Globus pallidus (tissue), 1 donor: ENCODE measurements at regions not wholly inside any gene's neighbourhood (a gene's known extent, or its start where the extent isn't known, plus 50 kb on each side); places are given as distances from the start of the nearest gene placed in this dataset.
"Not testable (repeated sequence)": the region's sequence is repeated elsewhere in the genome, so short reads cannot be mapped to it uniquely, and the experiment has no call there.

Experiments used
- DNase-seq: peaks from one replicate; pipeline ENCODE4 v3.0.0-alpha.2; 2015; ENCODE audit warnings: low spot score

GRCh38 chr14:89564989-89565388 is 148.0 kb upstream of the FOXN3 start:
- DNase-seq: no peak

GRCh38 chr14:89564286-89564957 is 147.4 kb upstream of the FOXN3 start:
- DNase-seq: no peak

GRCh38 chr14:89563471-89563870 is 146.4 kb upstream of the FOXN3 start:
- DNase-seq: no peak

GRCh38 chr14:89551955-89552354 is 134.9 kb upstream of the FOXN3 start:
- DNase-seq: no peak

GRCh38 chr14:89551432-89551831 is 134.4 kb upstream of the FOXN3 start:
- DNase-seq: no peak

- DNase-seq: peak; percentile 47
Measured at GRCh38 chr14:89550821-89551220, 133.8 kb upstream of the FOXN3 start.

GRCh38 chr14:89549381-89550125 is 132.5 kb upstream of the FOXN3 start:
- no peak for DNase-seq

- DNase-seq: not testable (repeated sequence)
Measured at GRCh38 chr14:89547047-89547446, 130.0 kb upstream of the FOXN3 start.

GRCh38 chr14:89544636-89545301 is 127.7 kb upstream of the FOXN3 start:
- no peak for DNase-seq

GRCh38 chr14:89543425-89543790 is 126.4 kb upstream of the FOXN3 start:
- peak; percentile 60 for DNase-seq

GRCh38 chr14:89542786-89543424 is 125.9 kb upstream of the FOXN3 start:
- DNase-seq: no peak

- DNase-seq: no peak
Measured at GRCh38 chr14:89540830-89541470, 123.9 kb upstream of the FOXN3 start.

- no peak for DNase-seq
Measured at GRCh38 chr14:89540009-89540829, 123.2 kb upstream of the FOXN3 start.

- DNase-seq: no peak
Measured at GRCh38 chr14:89537911-89538310, 120.9 kb upstream of the FOXN3 start.

- no peak for DNase-seq
Measured at GRCh38 chr14:89534902-89535685, 118.1 kb upstream of the FOXN3 start.

- no peak for DNase-seq
Measured at GRCh38 chr14:89533766-89534165, 116.7 kb upstream of the FOXN3 start.

- no peak for DNase-seq
Measured at GRCh38 chr14:89533136-89533535, 116.1 kb upstream of the FOXN3 start.

- no peak for DNase-seq
Measured at GRCh38 chr14:89531661-89532335, 114.8 kb upstream of the FOXN3 start.

- DNase-seq: no peak
Measured at GRCh38 chr14:89524990-89525667, 108.1 kb upstream of the FOXN3 start.
